GDM1 (cell line): ENCODE measurements at regions not wholly inside any gene's neighbourhood (a gene's known extent, or its start where the extent isn't known, plus 50 kb on each side); places are given as distances from the start of the nearest gene placed in this dataset.

Experiments
- DNase-seq: peaks from one replicate; lab custom pipeline; 2025; lab: John Stamatoyannopoulos, UW

- DNase-seq, result no peak
Observed at GRCh38 chr3:72141264-72141663, 356.3 kb upstream of the PROK2 start.

- no peak for DNase-seq
Observed at GRCh38 chr3:72139316-72139715, 354.4 kb upstream of the PROK2 start.

- DNase-seq, result no peak
Observed at GRCh38 chr3:72137865-72138861, 353.2 kb upstream of the PROK2 start.

- no peak for DNase-seq
Observed at GRCh38 chr3:72135636-72136035, 350.7 kb upstream of the PROK2 start.

- no peak for DNase-seq
Observed at GRCh38 chr3:72134989-72135451, 350.1 kb upstream of the PROK2 start.

- no peak for DNase-seq
Observed at GRCh38 chr3:72133329-72134011, 348.5 kb upstream of the PROK2 start.

- no peak for DNase-seq
Observed at GRCh38 chr3:72131899-72132298, 347.0 kb upstream of the PROK2 start.

GRCh38 chr3:72130565-72130964 lies 345.6 kb upstream of the PROK2 start:
- no peak for DNase-seq

GRCh38 chr3:72129501-72130094 lies 344.6 kb upstream of the PROK2 start:
- no peak for DNase-seq

GRCh38 chr3:72128921-72129320 lies 344.0 kb upstream of the PROK2 start:
- no peak for DNase-seq

GRCh38 chr3:72127844-72128243 lies 342.9 kb upstream of the PROK2 start:
- no peak for DNase-seq

GRCh38 chr3:72127224-72127612 lies 342.3 kb upstream of the PROK2 start:
- DNase-seq, result no peak

- no peak for DNase-seq
Observed at GRCh38 chr3:72126441-72127223, 341.7 kb upstream of the PROK2 start.

GRCh38 chr3:72123908-72124441 lies 339.0 kb upstream of the PROK2 start:
- DNase-seq, result no peak

- no peak for DNase-seq
Observed at GRCh38 chr3:72120806-72121778, 336.1 kb upstream of the PROK2 start.

- no peak for DNase-seq
Observed at GRCh38 chr3:72120039-72120438, 335.1 kb upstream of the PROK2 start.

- no peak for DNase-seq
Observed at GRCh38 chr3:72118628-72119027, 333.7 kb upstream of the PROK2 start.

- no peak for DNase-seq
Observed at GRCh38 chr3:72116226-72116625, 331.3 kb upstream of the PROK2 start.

GRCh38 chr3:72115307-72115706 lies 330.4 kb upstream of the PROK2 start:
- DNase-seq, result no peak

GRCh38 chr3:72114773-72115172 lies 329.8 kb upstream of the PROK2 start:
- no peak for DNase-seq
